OCI-LY7 (cell line): ENCODE measurements at regions not wholly inside any gene's neighbourhood (a gene's known extent, or its start where the extent isn't known, plus 50 kb on each side); places are given as distances from the start of the nearest gene placed in this dataset.

Experiments used
- EZH2phosphoT487 ChIP-seq: fragments of 200-600 bp; sonication (generic); IDR thresholded peaks from 2 replicates; pipeline ENCODE4 v1.6.1; 2018; ENCODE audit warnings: low read depth, borderline replicate concordance, mild to moderate bottlenecking, mixed run types, antibody characterized with exemption, low read length, moderate library complexity, mixed read lengths
- TF ChIP-seq, protein P1 (sequence below): fragments of 200-600 bp; sonication (generic); conservative IDR thresholded peaks from 2 replicates; pipeline ENCODE4 v1.5.1; 2014; ENCODE audit warnings: mild to moderate bottlenecking, antibody characterized with exemption, low read length, moderate library complexity, mixed read lengths

DNA sequence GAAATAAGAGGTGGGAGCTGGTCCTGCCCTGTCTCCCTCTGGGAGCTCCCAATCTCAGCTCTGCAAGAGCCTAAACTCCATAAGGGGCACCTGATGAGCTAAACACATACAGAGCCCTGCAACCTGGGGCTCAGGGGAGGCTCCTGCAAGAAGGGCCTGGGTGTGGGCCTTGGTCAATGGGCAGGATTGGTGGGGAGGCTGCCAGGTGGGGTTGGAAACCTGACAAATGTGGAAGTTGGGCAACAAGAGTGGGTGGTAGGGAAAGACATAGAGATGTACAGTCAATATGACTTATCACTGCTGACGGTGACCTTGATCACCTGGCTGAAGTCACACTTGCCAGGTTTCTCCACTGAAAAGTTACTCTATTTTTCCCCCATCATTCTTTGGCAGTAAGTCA is 209.9 kb downstream of the TTC32 start:
- TF ChIP-seq, protein P1, sequence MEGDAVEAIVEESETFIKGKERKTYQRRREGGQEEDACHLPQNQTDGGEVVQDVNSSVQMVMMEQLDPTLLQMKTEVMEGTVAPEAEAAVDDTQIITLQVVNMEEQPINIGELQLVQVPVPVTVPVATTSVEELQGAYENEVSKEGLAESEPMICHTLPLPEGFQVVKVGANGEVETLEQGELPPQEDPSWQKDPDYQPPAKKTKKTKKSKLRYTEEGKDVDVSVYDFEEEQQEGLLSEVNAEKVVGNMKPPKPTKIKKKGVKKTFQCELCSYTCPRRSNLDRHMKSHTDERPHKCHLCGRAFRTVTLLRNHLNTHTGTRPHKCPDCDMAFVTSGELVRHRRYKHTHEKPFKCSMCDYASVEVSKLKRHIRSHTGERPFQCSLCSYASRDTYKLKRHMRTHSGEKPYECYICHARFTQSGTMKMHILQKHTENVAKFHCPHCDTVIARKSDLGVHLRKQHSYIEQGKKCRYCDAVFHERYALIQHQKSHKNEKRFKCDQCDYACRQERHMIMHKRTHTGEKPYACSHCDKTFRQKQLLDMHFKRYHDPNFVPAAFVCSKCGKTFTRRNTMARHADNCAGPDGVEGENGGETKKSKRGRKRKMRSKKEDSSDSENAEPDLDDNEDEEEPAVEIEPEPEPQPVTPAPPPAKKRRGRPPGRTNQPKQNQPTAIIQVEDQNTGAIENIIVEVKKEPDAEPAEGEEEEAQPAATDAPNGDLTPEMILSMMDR = no peak
- TF ChIP-seq EZH2phosphoT487 = no peak
